ENCODE measurements at regions not wholly inside any gene's neighbourhood (a gene's known extent, or its start where the extent isn't known, plus 50 kb on each side); places are given as distances from the start of the nearest gene placed in this dataset.

GRCh38 chr18:22640281-22640842, 222.6 kb upstream of the CTAGE1 start:
- no peak overlapping the region for H3K27ac ChIP-seq (ENCODE audit: low read depth, low read length, poor library complexity, severe bottlenecking)
- no peak overlapping the region for H3K4me3 ChIP-seq (ENCODE audit: low read depth, low read length, poor library complexity, severe bottlenecking)
- no peaks in the 10 kb centered on the region for H3K36me3 ChIP-seq (ENCODE audit: insufficient read depth, low read length)
- no peak overlapping the region for H2AFZ ChIP-seq (ENCODE audit: low read length)
- H3K9me2 ChIP-seq (ENCODE audit: low read depth, low read length), result no peaks in the 10 kb centered on the region
- H3K79me2 ChIP-seq (ENCODE audit: insufficient read depth, low read length), result no peaks in the 10 kb centered on the region
- no peaks in the 10 kb centered on the region for H3F3A ChIP-seq (ENCODE audit: insufficient read depth, low read length)
- no peaks in the 10 kb centered on the region for H3K9me3 ChIP-seq (ENCODE audit: low read length)
- H3K27me3 ChIP-seq (ENCODE audit: insufficient read depth, low read length), result no peaks in the 10 kb centered on the region
- no peak overlapping the region for H3K9ac ChIP-seq (ENCODE audit: low read length)
- no peaks in the 10 kb centered on the region for H4K20me1 ChIP-seq (ENCODE audit: insufficient read depth, low read length)
- TF ChIP-seq EZH2 (IDR thresholded peaks at IDR 0.05; ENCODE audit: borderline replicate concordance, low read length) (no peak), CTCF (IDR thresholded peaks at IDR 0.05; ENCODE audit: low read length) (no peak)
- H3K4me2 ChIP-seq (ENCODE audit: low read length), result no peak overlapping the region
- H3K4me1 ChIP-seq (ENCODE audit: insufficient read depth, low read length, severe bottlenecking), result no peaks in the 10 kb centered on the region

GRCh38 chr18:22641958-22642357, 224.2 kb upstream of the CTAGE1 start:
- no peak for TF ChIP-seq EZH2 (IDR thresholded peaks at IDR 0.05; ENCODE audit: borderline replicate concordance, low read length)
- no peak for TF ChIP-seq CTCF (IDR thresholded peaks at IDR 0.05; ENCODE audit: low read length)
- H3K27me3 ChIP-seq (ENCODE audit: insufficient read depth, low read length), result no peaks in the 10 kb centered on the region
- no peaks in the 10 kb centered on the region for H3K9me3 ChIP-seq (ENCODE audit: low read length)
- no peaks in the 10 kb centered on the region for H4K20me1 ChIP-seq (ENCODE audit: insufficient read depth, low read length)
- no peak overlapping the region for H2AFZ ChIP-seq (ENCODE audit: low read length)
- H3K79me2 ChIP-seq (ENCODE audit: insufficient read depth, low read length), result no peaks in the 10 kb centered on the region
- no peaks in the 10 kb centered on the region; the same call in 1 of the 2 replicates for H3F3A ChIP-seq (ENCODE audit: insufficient read depth, low read length)
- H3K4me1 ChIP-seq (ENCODE audit: insufficient read depth, low read length, severe bottlenecking), result no peaks in the 10 kb centered on the region
- no peaks in the 10 kb centered on the region for H3K9me2 ChIP-seq (ENCODE audit: low read depth, low read length)
- no peak overlapping the region for H3K27ac ChIP-seq (ENCODE audit: low read depth, low read length, poor library complexity, severe bottlenecking)
- no peaks in the 10 kb centered on the region for H3K36me3 ChIP-seq (ENCODE audit: insufficient read depth, low read length)
- H3K4me3 ChIP-seq (ENCODE audit: low read depth, low read length, poor library complexity, severe bottlenecking), result no peak overlapping the region
- H3K9ac ChIP-seq (ENCODE audit: low read length), result no peak overlapping the region
- H3K4me2 ChIP-seq (ENCODE audit: low read length), result no peak overlapping the region

- Histone ChIP-seq H3K9me3 (ENCODE audit: low read length) (no peaks in the 10 kb centered on the region), H3F3A (ENCODE audit: insufficient read depth, low read length) (no peaks in the 10 kb centered on the region; the same call in 1 of the 2 replicates), H3K9ac (ENCODE audit: low read length) (no peak overlapping the region), H4K20me1 (ENCODE audit: insufficient read depth, low read length) (no peaks in the 10 kb centered on the region), H2AFZ (ENCODE audit: low read length) (no peak overlapping the region), H3K4me3 (ENCODE audit: low read depth, low read length, poor library complexity, severe bottlenecking) (no peak overlapping the region), H3K4me1 (ENCODE audit: insufficient read depth, low read length, severe bottlenecking) (no peaks in the 10 kb centered on the region), H3K27ac (ENCODE audit: low read depth, low read length, poor library complexity, severe bottlenecking) (no peak overlapping the region), H3K4me2 (ENCODE audit: low read length) (no peak overlapping the region), H3K27me3 (ENCODE audit: insufficient read depth, low read length) (no peaks in the 10 kb centered on the region), H3K79me2 (ENCODE audit: insufficient read depth, low read length) (no peaks in the 10 kb centered on the region), H3K9me2 (ENCODE audit: low read depth, low read length) (no peaks in the 10 kb centered on the region), H3K36me3 (ENCODE audit: insufficient read depth, low read length) (no peaks in the 10 kb centered on the region)
- TF ChIP-seq EZH2 (IDR thresholded peaks at IDR 0.05; ENCODE audit: borderline replicate concordance, low read length), result no peak
- no peak for TF ChIP-seq CTCF (IDR thresholded peaks at IDR 0.05; ENCODE audit: low read length)
Observed at GRCh38 chr18:22643731-22644130, 226.0 kb upstream of the CTAGE1 start.
